NB4 (cell line): ENCODE measurements at regions not wholly inside any gene's neighbourhood (a gene's known extent, or its start where the extent isn't known, plus 50 kb on each side); places are given as distances from the start of the nearest gene placed in this dataset.

Experiments used
- DNase-seq: peaks from one replicate; pipeline ENCODE4 v3.0.0; 2010; ENCODE audit warnings: low read depth
- H3K4me3 ChIP-seq: one replicate; pipeline ENCODE4 v1.5.1; 2011; ENCODE audit warnings: mild to moderate bottlenecking, low read depth, low read length, moderate library complexity
- CTCF ChIP-seq: IDR thresholded peaks from one replicate; pipeline ENCODE4 v1.5.1; 2012; ENCODE audit warnings: low read depth, low read length
- MAX ChIP-seq: IDR thresholded peaks from 2 replicates; pipeline ENCODE4 v1.6.1; 2011; ENCODE audit warnings: low read depth, low read length
- MYC ChIP-seq: IDR thresholded peaks from 2 replicates; pipeline ENCODE4 v1.6.1; 2011; ENCODE audit warnings: low read depth, low read length
- POLR2A ChIP-seq: IDR thresholded peaks from 2 replicates; pipeline ENCODE4 v1.6.1; 2011; ENCODE audit warnings: mild to moderate bottlenecking; ENCODE audit not compliant: insufficient read length; ENCODE audit errors: extremely low read depth

- no peak for DNase-seq
- TF ChIP-seq MAX (no peak), CTCF (no peak), POLR2A (no peak), MYC (no peak)
- H3K4me3 ChIP-seq, result no peak overlapping the region
Observed at GRCh38 chr9:115597330-115597895, 479.5 kb upstream of the TNC start.

GRCh38 chr9:115598751-115599150 lies 480.8 kb upstream of the TNC start:
- no peak for DNase-seq
- H3K4me3 ChIP-seq, result no peak overlapping the region

GRCh38 chr9:115599898-115600297 lies 481.9 kb upstream of the TNC start:
- TF ChIP-seq CTCF (no peak), POLR2A (no peak), MAX (no peak), MYC (no peak)

More at GRCh38 chr9:115598751-115599150, 480.8 kb upstream of the TNC start:
- TF ChIP-seq POLR2A, result no peak
- no peak for TF ChIP-seq CTCF
- no peak for TF ChIP-seq MAX
- TF ChIP-seq MYC, result no peak

GRCh38 chr9:115601434-115601833 lies 483.5 kb upstream of the TNC start:
- no peak for DNase-seq
- H3K4me3 ChIP-seq, result no peak overlapping the region
- TF ChIP-seq MAX, result no peak
- no peak for TF ChIP-seq POLR2A
- no peak for TF ChIP-seq MYC
- no peak for TF ChIP-seq CTCF

More at GRCh38 chr9:115599898-115600297, 481.9 kb upstream of the TNC start:
- DNase-seq, result no peak
- no peak overlapping the region for H3K4me3 ChIP-seq

- TF ChIP-seq MAX (no peak), POLR2A (no peak), MYC (no peak), CTCF (no peak)
- DNase-seq, result no peak
Observed at GRCh38 chr9:115604831-115605483, 487.0 kb upstream of the TNC start.

More at GRCh38 chr9:115604831-115605483, 487.0 kb upstream of the TNC start:
- no peak overlapping the region for H3K4me3 ChIP-seq
